Fibroblast of villous mesenchyme (primary cell): ENCODE measurements at regions not wholly inside any gene's neighbourhood (a gene's known extent, or its start where the extent isn't known, plus 50 kb on each side); places are given as distances from the start of the nearest gene placed in this dataset.
A peak's percentile ranks its signal among the peaks of the same experiment; 100 is the strongest.

Experiments used
- DNase-seq: peaks from one replicate; pipeline ENCODE4 v3.0.0-alpha.2; 2010; ENCODE audit warnings: low read depth
- H3K4me3 ChIP-seq: 2 replicates; pipeline ENCODE4 v1.5.1; 2011; ENCODE audit warnings: low read depth, mild to moderate bottlenecking, low read length
- CTCF ChIP-seq: IDR thresholded peaks from 2 replicates; pipeline ENCODE4 v1.5.1; 2012; ENCODE audit warnings: low read depth, mild to moderate bottlenecking, low read length; ENCODE audit not compliant: insufficient read depth

DNA sequence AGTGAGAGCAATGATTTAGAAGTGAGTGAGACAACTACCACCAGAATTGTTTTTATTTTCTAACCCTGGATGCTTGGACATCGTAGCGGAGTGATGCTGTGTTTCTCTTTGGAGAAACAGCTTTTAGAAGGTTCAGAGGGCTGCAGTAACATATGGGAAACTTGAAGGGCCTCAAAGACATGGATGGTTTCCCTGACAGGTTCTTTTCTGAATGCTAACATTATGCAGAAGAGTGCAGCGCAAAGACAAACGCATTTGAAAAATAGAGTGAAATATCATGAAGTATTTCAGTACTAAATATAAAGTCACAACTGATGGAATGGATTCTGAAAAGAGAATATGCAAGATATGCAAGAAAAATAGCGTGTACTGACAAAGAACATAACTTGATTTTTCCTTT lies 385.1 kb upstream of the DSEL start:
- no peak overlapping the region for H3K4me3 ChIP-seq
- DNase-seq = no peak
- TF ChIP-seq CTCF = no peak

GRCh38 chr18:67896451-67896850 lies 379.9 kb upstream of the DSEL start:
- TF ChIP-seq CTCF = no peak
- no peak overlapping the region for H3K4me3 ChIP-seq
- no peak for DNase-seq

DNA sequence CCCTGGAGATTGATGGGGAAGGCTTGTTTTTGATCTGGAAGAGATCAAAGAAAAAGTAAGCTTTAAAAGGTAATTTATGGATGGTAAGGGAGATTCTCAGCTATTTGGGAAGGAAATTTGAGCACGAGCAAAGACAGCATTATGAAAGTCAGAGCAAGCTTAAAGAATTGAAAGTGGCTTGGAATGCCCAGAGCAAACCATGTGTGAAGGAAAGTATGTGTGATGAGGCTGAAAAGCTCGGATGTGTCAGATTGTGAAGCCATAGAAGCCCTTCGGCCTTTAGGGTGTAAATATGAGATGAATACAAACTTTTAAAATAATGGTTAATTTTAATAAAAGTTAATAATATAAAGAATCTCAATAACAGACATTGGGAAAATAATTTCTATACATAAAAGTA lies 377.4 kb upstream of the DSEL start:
- TF ChIP-seq CTCF = no peak
- DNase-seq = no peak
- H3K4me3 ChIP-seq = no peak overlapping the region

DNA sequence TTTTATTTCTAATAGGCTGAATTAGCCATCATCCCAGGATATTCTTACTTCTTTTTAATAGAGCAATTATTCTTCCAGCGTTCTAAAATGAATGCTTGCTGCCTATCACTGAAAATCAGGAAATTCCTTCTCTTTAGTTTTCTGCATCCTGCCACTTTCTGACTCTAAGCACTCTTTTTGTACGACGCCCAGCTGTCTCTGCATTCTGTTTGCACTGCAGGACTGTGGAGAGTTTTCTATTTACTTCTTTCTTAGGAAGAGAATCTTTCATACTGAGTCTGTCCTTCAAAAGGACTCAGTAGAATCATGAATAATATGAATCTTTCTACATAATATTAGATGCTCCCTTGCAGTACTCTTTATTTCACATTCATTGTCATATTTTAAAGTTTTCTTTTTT lies 360.4 kb upstream of the DSEL start:
- DNase-seq = no peak
- H3K4me3 ChIP-seq = no peak overlapping the region
- TF ChIP-seq CTCF = no peak

- DNase-seq = peak; percentile 33
- TF ChIP-seq CTCF = no peak
- no peak overlapping the region for H3K4me3 ChIP-seq
Measured at GRCh38 chr18:67875944-67876343, 359.4 kb upstream of the DSEL start.

DNA sequence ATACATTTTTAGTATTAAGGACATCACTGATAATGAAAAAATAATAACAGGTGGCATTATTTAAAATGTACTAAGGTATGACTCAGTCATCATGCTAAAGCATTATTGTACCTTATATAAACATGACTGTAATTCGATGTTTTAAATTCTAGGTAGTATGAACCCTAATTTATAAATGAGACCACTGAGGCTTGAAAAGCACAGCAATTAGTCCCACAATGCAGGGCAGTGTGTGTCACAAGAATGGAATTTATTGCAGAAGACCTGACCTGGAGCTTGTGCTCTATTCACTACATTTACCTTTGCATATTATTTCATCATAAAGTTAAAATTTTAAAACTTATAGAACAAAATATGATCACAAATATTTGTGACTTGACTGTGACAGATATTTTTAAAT lies 358.5 kb upstream of the DSEL start:
- H3K4me3 ChIP-seq = no peak overlapping the region
- TF ChIP-seq CTCF = no peak
- no peak for DNase-seq

GRCh38 chr18:67865400-67865799 lies 348.9 kb upstream of the DSEL start:
- peak; percentile 23 for DNase-seq
- no peak overlapping the region for H3K4me3 ChIP-seq
- no peak for TF ChIP-seq CTCF
